Superior temporal gyrus (tissue), 1 donor: ENCODE measurements at regions not wholly inside any gene's neighbourhood (a gene's known extent, or its start where the extent isn't known, plus 50 kb on each side); places are given as distances from the start of the nearest gene placed in this dataset.
"Not testable (repeated sequence)": the region's sequence is repeated elsewhere in the genome, so short reads cannot be mapped to it uniquely, and the experiment has no call there.

Experiments used
- DNase-seq: peaks from one replicate; pipeline ENCODE4 v3.0.0-alpha.2; 2016; ENCODE audit errors: extremely low spot score

- no peak for DNase-seq
These were observed 237.2 kb downstream of the TOX3 start for GRCh38 chr16:52309446-52310416.

GRCh38 chr16:52308051-52308450, 238.9 kb downstream of the TOX3 start:
- no peak for DNase-seq

- DNase-seq = no peak
These were observed 245.9 kb downstream of the TOX3 start for GRCh38 chr16:52301026-52301425.

DNA sequence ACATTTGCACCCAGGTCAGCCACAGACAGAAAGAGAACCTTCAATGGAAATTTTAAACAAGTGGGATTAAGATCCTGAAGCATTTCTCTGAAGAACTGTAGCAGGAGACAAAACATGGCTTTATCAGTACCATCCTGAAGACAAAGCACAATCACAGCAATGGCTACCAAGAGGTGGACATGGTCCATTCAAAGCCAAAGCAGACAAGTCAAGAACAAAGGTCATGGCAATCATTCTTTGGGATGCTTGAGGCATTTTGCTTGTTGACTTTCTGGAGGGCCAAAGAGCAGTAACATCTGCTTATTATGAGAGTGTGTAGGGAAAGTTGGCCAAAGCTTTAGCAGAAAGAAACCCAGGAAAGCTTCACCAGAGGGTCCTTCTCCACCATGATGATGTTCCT, 248.2 kb downstream of the TOX3 start:
- DNase-seq = no peak

DNA sequence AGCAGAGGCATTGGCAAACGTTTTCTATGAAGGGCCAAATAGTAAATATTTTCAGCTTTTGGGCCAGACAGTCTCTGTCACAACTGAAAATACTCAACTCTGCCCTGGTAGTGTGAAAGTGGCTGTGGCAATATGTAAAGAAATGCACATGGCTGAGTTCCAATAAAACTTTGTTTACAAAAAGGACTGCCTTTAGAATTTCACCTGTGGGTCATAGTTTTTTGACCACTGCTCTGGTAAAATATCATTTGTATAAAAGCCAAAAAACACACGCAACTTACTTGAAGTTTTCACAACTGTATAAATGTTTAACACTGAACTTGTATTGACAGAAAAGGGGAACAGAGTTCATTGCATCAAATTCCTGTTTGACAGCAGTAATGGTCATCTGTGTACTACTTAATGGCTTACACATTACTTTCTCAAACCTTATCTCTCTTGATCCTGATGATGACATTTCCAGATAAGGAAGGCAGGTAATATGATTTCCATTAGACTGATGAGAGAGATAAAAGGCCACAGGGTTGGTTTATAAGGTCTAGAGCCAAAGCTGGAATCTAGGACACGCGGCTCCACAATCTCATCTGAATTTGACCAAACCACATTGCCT, 250.1 kb downstream of the TOX3 start:
- DNase-seq = not testable (repeated sequence)

- DNase-seq = no peak
These were observed 250.9 kb downstream of the TOX3 start for GRCh38 chr16:52296076-52296475.

DNA sequence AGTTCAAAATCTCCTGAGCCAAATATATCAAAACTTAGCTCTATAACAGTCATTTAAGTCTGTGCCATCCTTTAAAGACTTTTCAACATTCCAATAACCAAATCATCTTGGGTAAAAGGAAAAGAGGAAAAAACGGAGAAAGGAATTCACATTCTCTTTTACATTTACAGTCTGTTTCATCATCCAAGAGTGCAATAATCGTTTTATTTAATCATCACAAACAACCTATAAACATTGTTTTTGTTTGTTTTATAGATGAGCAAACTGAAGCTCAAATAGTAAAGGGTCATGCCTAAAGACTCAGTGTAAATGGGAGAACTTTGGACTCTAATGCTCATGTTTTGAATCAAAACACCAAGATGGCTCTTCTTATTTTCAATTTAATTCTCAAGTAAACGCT, 252.3 kb downstream of the TOX3 start:
- DNase-seq = no peak

GRCh38 chr16:52293204-52293603, 253.7 kb downstream of the TOX3 start:
- no peak for DNase-seq

DNA sequence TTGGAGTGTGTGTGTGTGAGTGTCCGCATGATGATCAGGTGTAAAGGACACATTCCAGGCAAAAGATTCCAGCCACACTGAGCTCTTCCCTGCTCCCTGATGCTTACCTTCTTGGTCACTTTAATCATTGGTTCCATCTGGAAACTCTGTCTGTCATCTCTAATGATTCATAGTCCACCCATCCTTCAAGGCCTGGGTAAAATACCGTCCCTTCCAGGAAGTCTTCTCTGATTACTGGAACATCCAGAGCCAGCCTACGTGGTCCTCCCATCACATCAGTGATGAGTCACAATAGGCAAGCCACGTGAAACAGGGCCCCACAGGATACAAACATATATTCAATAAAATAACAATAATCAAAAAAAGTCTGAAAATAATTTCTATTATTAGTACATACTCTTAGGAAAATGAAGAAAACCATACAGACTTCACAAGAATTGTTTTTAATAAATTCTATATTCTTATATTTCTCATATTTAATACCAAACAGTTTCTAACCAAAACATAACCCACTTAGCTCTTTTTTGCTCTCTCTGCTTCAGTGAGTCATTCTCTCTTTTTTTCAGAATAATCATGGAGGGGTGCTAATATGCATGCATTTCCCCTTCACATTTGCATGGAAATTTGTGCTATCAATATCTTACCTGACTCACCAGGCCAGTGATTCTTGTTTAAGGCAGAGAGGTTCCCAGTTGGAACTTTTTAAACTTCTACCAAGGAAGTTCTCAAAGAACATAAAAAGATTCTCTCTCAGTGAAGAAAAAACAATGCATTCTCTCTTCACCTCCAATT, 263.2 kb downstream of the TOX3 start:
- no peak for DNase-seq

DNA sequence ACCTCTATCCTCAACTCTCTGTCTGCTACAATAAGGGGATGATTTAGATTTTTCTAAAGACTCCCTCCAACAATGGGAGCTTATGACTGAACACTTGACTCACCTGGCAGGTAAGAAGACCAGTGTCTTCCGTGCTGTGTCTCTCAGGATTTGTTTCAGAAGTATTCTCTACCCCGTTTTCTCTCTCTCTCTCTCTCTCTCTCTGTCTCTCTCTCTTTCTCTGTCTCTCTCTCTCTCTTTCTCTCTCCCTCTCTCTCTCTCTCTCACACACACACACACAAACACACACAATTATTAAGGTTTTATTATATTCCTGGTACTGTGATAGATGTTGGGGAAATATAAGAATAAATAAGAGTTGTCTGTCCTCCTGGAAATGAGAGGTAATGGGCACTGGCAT, 263.9 kb downstream of the TOX3 start:
- DNase-seq = no peak

- no peak for DNase-seq
These were observed 266.9 kb downstream of the TOX3 start for GRCh38 chr16:52280086-52280485.

DNA sequence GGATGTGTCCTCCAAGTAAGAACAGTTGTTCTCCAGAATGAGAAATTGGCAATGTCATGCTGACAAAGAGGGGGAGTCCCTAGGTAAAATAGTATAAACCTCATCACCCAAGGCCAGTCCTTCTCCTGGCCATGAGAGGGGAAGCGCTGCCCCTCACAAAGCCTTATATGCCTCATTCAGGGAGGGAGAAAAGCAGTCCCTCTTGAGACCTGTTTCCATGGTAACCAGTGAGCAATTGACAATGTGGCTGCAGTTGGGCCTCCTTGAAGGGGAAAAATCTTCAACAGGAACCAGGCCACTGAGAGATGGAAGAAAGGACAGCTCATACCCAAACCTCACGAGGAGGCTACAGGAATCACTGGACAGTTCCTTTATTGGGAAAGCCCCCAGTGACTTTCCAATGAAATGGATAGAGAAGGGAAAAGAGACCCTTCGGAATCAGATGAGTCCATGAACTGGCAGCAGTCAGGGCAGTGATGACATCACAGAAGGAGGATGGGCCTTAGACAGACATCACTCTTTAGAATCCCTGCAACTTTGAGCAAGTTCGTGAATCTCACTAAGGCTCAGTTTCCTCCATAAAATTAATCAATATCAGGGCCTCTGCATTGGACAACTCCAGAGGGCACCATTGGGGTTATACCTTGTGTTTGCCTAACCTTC, 275.7 kb downstream of the TOX3 start:
- no peak for DNase-seq

GRCh38 chr16:52265446-52265861, 281.5 kb downstream of the TOX3 start:
- peak; percentile 14 for DNase-seq

GRCh38 chr16:52257534-52257933, 289.4 kb downstream of the TOX3 start:
- no peak for DNase-seq

- DNase-seq = no peak
These were observed 290.4 kb downstream of the TOX3 start for GRCh38 chr16:52256310-52257078.

DNA sequence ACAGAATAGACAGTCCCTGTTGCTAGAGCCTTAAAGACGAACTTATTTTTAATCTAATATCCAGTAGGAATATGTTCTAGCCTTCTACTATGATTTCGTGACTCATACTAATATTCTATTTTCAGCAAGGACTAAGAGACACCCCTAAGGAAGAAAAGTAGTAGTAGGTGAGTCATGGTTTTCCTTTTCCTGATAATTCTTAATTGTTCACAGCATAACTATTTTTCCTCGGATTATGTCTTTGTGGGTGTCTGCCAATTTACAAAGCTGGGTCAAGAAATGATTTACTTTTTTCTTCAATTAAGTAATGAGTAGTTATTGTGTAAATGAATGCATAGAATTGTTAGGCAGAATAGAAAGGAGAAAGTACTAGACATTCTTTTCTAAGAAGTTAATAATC, 292.2 kb downstream of the TOX3 start:
- DNase-seq = no peak

GRCh38 chr16:52252680-52253079, 294.3 kb downstream of the TOX3 start:
- no peak for DNase-seq

DNA sequence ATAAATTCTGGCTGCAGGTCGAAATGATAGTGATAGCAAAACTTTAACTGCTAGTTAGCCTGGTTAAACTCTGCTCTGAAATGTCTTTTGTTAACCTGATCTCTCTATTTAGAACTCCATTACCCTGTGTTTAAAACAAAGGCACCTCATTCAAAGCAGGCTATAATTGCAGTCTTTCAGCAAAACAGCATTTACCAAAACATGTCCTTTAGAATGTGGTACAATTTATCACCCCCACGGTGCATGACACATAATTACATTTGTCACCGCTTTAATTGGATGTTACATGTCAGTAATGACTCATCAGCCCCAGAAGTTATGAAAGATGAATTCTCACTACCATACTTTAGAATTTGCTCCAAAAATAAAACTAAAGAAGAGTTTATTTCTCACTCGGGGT, 295.4 kb downstream of the TOX3 start:
- peak; percentile 56 for DNase-seq

DNA sequence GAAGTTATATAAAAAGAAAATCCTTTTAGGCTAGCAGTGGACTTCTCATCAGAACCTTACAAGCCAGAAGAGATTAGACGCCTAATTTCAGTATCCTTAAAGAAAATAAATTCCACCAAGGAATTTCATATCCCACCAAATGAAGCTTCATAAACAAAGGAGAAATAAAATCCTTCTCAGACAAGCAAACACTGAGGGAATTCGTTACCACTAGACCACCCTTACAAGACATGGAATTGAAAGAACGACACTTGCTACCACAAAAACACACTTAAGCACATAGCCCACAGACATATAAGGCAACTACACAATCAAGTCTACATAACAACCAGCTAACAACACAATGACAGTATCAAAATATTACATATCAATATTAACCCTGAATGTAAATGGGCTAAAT, 299.2 kb downstream of the TOX3 start:
- no peak for DNase-seq

DNA sequence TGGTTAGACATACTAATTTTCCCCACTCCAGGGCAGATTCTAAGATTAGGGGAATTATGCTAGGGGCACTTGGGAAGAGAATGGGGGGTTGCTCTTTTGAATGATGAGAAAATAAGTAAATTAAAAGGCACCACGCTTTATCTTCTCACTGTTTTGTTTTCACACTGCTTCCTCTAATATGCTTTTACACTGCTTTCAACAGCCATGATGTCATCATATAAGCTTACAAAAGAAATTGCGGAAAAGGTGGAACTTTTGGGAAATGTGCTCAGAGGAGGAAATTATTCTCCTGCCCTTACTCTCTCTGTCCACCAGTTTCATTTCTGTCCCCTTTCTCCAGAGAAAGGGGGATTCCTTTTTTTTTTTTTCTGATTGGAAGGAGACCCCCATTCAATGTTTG, 308.2 kb downstream of the TOX3 start:
- no peak for DNase-seq

GRCh38 chr16:52237823-52238222, 309.1 kb downstream of the TOX3 start:
- DNase-seq = no peak
